GM12875 (cell line): ENCODE measurements at regions not wholly inside any gene's neighbourhood (a gene's known extent, or its start where the extent isn't known, plus 50 kb on each side); places are given as distances from the start of the nearest gene placed in this dataset.

Experiments used
- H3K4me3 ChIP-seq: one replicate; pipeline ENCODE4 v1.5.1; 2011; ENCODE audit warnings: low read depth, low read length, control low read depth
- CTCF ChIP-seq: IDR thresholded peaks from 2 replicates; pipeline ENCODE4 v1.5.1; 2011; ENCODE audit warnings: low read depth, mild to moderate bottlenecking, control low read depth, inconsistent platforms, low read length, moderate library complexity, borderline replicate concordance; ENCODE audit not compliant: insufficient read depth

GRCh38 chr18:61047794-61048193 lies 285.4 kb upstream of the CDH20 start:
- no peak overlapping the region for H3K4me3 ChIP-seq
- TF ChIP-seq CTCF, result no peak

DNA sequence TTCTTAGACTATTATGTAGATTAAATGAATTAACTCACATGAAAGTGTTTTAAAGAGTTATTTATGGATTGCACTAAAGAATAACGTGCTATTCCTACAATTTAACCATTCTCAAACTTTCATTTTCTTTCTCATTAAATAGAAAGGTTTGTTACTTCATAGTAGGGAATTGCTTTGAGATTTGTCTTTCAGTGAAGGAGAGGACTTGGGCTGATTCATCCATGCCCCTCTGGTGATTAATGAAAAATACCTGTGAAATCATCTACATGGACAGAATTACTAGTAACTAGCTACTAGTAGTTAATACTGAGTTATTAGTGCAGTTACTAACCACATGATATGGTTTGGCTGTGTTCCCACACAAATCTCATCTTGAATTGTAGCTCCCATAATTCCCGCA lies 275.8 kb upstream of the CDH20 start:
- no peak for TF ChIP-seq CTCF
- H3K4me3 ChIP-seq, result no peak overlapping the region

DNA sequence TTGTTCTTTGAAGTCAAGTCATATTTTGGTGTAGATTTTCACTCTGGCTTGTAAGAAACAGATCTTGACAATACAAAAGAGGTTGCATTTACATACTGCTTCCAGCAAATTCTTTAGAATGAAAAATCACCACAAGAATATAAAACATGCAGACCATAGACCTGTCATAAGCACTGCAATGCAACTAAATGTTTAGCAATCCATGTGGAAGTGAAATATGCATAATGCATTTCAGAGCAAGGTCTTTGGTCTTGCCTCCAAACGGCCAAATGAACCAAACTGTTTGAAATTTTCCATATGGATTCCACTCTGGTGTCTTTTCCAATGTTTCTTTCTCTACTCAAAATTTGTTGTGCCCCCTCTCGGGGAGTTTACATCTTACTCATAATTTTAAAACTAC lies 271.0 kb upstream of the CDH20 start:
- TF ChIP-seq CTCF, result no peak
- H3K4me3 ChIP-seq, result no peak overlapping the region

- TF ChIP-seq CTCF, result no peak
- no peak overlapping the region for H3K4me3 ChIP-seq
Observed at GRCh38 chr18:61064911-61065310, 268.3 kb upstream of the CDH20 start.

DNA sequence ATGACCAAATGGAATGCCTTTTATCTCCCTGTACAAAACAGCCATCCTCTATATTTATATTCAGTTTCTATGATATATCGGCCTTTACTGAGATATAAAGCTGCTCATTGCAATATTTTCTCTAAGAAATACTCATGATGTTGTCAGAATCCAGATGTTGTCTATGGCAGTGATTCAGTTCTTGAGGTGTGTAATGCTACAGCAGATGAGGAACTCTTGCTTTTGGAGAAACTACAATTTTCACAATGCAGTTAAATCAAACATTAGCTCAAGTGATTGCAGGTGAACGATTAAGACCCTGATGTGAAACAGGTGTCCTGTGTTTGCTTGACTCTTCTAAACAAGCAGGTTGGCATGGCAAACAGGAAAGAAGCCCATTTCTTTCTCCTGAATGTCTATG lies 256.2 kb upstream of the CDH20 start:
- no peak overlapping the region for H3K4me3 ChIP-seq
- no peak for TF ChIP-seq CTCF

GRCh38 chr18:61079714-61080113 lies 253.5 kb upstream of the CDH20 start:
- TF ChIP-seq CTCF, result no peak
- H3K4me3 ChIP-seq, result no peak overlapping the region

DNA sequence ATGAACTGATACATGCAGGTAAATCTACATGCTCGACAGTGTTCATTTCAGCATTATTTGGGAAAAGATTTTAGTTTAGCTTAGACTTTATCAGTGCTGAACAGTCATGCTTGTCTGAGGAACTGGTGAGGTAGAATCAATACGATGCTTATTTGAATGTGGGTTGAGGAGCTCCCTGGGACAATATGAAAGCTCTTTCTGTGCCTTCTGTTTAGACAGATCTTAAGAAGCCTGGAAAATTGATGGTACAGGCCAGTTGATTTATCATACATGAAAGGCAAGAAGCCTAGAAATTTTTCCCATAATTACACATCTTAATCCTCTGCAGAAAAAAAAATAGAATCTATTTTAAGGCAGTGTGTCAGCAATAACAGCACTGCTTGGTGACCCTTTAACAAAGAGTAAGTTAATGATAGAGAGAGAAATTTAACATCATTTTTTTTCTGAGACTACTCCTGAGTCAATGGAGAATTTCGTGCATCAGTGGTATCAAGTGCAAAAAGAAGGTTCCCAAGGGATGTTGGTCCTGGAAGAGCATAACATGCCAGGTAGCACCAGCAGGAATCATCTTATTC lies 252.2 kb upstream of the CDH20 start:
- no peak for TF ChIP-seq CTCF
- no peak overlapping the region for H3K4me3 ChIP-seq
